Prostate gland (tissue), 2 donors: ENCODE measurements at regions not wholly inside any gene's neighbourhood (a gene's known extent, or its start where the extent isn't known, plus 50 kb on each side); places are given as distances from the start of the nearest gene placed in this dataset.
"Not testable (repeated sequence)": the region's sequence is repeated elsewhere in the genome, so short reads cannot be mapped to it uniquely, and the experiment has no call there.

Experiments used
- DNase-seq: peaks from one replicate; pipeline ENCODE4 v3.0.0-alpha.2; 2019; ENCODE audit warnings: low spot score
- H3K27ac ChIP-seq, 2 donors: fragments of 200-600 bp; sonication (generic); 2 replicates each; pipeline ENCODE4 v1.5.1; 2017 to 2019
- H3K27me3 ChIP-seq: fragments of 200-600 bp; sonication (generic); replicated peaks from 2 replicates; pipeline ENCODE4 v1.5.1; 2019; ENCODE audit not compliant: insufficient read depth
- H3K36me3 ChIP-seq, 2 donors: fragments of 200-600 bp; sonication (generic); 1 replicate in 1 of 2; 2 replicates in 1 of 2; pipeline versions ENCODE4 v1.5.1 to v1.8.1; 2017 to 2019
- H3K4me1 ChIP-seq: fragments of 200-600 bp; sonication (generic); replicated peaks from 2 replicates; pipeline ENCODE4 v1.5.1; 2019
- H3K4me3 ChIP-seq, 2 donors: fragments of 200-600 bp; sonication (generic); 2 replicates each; pipeline ENCODE4 v1.5.1; 2017 to 2019
- H3K9me3 ChIP-seq: fragments of 200-600 bp; sonication (generic); 2 replicates; pipeline ENCODE4 v1.5.1; 2017
- POLR2A ChIP-seq: fragments of 450-650 bp; IDR thresholded peaks from one replicate; pipeline ENCODE4 v1.6.1; 2016; ENCODE audit warnings: antibody characterized with exemption, mild to moderate bottlenecking
- POLR2AphosphoS5 ChIP-seq: sonication (generic); formaldehyde crosslinking; IDR thresholded peaks from one replicate; pipeline ENCODE4 v1.6.1; 2017; ENCODE audit warnings: antibody characterized with exemption
- WGBS: methylation state at CpG from one replicate; pipeline ENCODE4 v1.1.5; 2018; 5-methylcytosine and 5-hydroxymethylcytosine counted together
- intact Hi-C: fragments of 100-400 bp; cut with DNase I; formaldehyde crosslinking; loops from one replicate; pipeline ENCODE4 v1.14.2; 2022
- TF ChIP-seq, protein P1 (sequence below), 4 experiments: fragments of 200-600 bp in 2 of 4; fragments of 450-650 bp in 2 of 4; sonication (generic) in 2 of 4; IDR thresholded peaks; 1 replicate in 3 of 4; 2 replicates in 1 of 4; pipeline ENCODE4 v1.5.1; 2016 to 2019; ENCODE audit warnings: antibody characterized with exemption in 4 of 4, mild to moderate bottlenecking in 2 of 4, moderate library complexity in 2 of 4

- Histone ChIP-seq H3K27me3 (no peaks in the 10 kb centered on the region), H3K9me3 (no peaks in the 10 kb centered on the region), H3K4me1 (no peaks in the 10 kb centered on the region), H3K27ac (no peak overlapping the region), H3K4me3 (no peak overlapping the region), H3K36me3 (no peaks in the 10 kb centered on the region)
- no peak for TF ChIP-seq POLR2A
- TF ChIP-seq POLR2AphosphoS5: no peak
- TF ChIP-seq, protein P1, sequence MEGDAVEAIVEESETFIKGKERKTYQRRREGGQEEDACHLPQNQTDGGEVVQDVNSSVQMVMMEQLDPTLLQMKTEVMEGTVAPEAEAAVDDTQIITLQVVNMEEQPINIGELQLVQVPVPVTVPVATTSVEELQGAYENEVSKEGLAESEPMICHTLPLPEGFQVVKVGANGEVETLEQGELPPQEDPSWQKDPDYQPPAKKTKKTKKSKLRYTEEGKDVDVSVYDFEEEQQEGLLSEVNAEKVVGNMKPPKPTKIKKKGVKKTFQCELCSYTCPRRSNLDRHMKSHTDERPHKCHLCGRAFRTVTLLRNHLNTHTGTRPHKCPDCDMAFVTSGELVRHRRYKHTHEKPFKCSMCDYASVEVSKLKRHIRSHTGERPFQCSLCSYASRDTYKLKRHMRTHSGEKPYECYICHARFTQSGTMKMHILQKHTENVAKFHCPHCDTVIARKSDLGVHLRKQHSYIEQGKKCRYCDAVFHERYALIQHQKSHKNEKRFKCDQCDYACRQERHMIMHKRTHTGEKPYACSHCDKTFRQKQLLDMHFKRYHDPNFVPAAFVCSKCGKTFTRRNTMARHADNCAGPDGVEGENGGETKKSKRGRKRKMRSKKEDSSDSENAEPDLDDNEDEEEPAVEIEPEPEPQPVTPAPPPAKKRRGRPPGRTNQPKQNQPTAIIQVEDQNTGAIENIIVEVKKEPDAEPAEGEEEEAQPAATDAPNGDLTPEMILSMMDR (IDR thresholded peaks at IDR 0.05): no peak
- WGBS: 89% methylated on average over 41 of the region's 41 CpGs
- no peak for DNase-seq
- intact Hi-C loops: no loop called here
These were observed 114.9 kb upstream of the ALG10B start for GRCh38 chr12:38201461-38202276.

DNA sequence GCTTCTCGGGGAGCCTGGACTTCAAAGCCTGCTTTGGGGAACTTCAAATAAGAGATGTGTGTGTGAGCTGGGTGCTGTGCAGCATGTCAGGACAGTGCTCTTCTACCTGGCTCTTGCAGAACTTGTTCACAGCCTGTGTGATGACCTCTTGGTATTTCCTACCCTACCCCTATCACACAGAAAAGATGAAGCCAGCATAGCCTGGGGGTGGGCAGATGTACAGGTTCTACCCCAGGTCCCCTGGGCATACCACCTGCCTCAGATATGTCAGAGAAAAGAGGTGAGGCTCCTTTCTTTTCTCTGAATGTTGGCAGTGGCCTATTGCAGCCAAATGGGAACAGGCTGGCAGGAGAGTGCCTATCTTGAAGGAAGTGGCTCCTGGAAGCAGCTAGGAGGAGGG, 111.7 kb upstream of the ALG10B start:
- no peaks in the 10 kb centered on the region for H3K36me3 ChIP-seq
- no peak overlapping the region for H3K4me3 ChIP-seq
- intact Hi-C loops: no loop called here
- DNase-seq: no peak
- no peaks in the 10 kb centered on the region for H3K4me1 ChIP-seq
- TF ChIP-seq, protein P1 (IDR thresholded peaks at IDR 0.05): no peak
- TF ChIP-seq POLR2AphosphoS5 (no peak), POLR2A (no peak)
- no peaks in the 10 kb centered on the region for H3K27me3 ChIP-seq
- H3K27ac ChIP-seq: no peak overlapping the region
- WGBS: 82% methylated on average over 1 of the region's 1 CpG
- H3K9me3 ChIP-seq: no peaks in the 10 kb centered on the region

- TF ChIP-seq POLR2A (no peak), POLR2AphosphoS5 (no peak)
- TF ChIP-seq, protein P1 (IDR thresholded peaks at IDR 0.05): no peak
- no peak for DNase-seq
- intact Hi-C loops: no loop called here
- no peak overlapping the region for H3K4me3 ChIP-seq
- H3K27me3 ChIP-seq: no peaks in the 10 kb centered on the region
- H3K9me3 ChIP-seq: no peaks in the 10 kb centered on the region
- no peaks in the 10 kb centered on the region for H3K36me3 ChIP-seq
- no peaks in the 10 kb centered on the region for H3K4me1 ChIP-seq
- no peak overlapping the region for H3K27ac ChIP-seq
- 77% methylated on average over 5 of the region's 5 CpGs for WGBS
These were observed 94.6 kb upstream of the ALG10B start for GRCh38 chr12:38222011-38222410.

GRCh38 chr12:38238328-38238727, 78.2 kb upstream of the ALG10B start:
- H3K9me3 ChIP-seq, DNase-seq, H3K27me3 ChIP-seq, H3K4me3 ChIP-seq, H3K36me3 ChIP-seq, intact Hi-C loops, H3K27ac ChIP-seq, H3K4me1 ChIP-seq: not testable (repeated sequence)

GRCh38 chr12:38253778-38254177, 62.8 kb upstream of the ALG10B start:
- intact Hi-C loops: no loop called here
- Histone ChIP-seq H3K27ac (no peak overlapping the region), H3K4me1 (no peaks in the 10 kb centered on the region), H3K36me3 (no peaks in the 10 kb centered on the region), H3K9me3 (no peaks in the 10 kb centered on the region), H3K4me3 (no peak overlapping the region), H3K27me3 (no peaks in the 10 kb centered on the region)
- DNase-seq: no peak
- no peak for TF ChIP-seq POLR2AphosphoS5
- no peak for TF ChIP-seq POLR2A
- TF ChIP-seq, protein P1 (IDR thresholded peaks at IDR 0.05): no peak
